Pancreas (tissue), 10 donors: ENCODE measurements at regions not wholly inside any gene's neighbourhood (a gene's known extent, or its start where the extent isn't known, plus 50 kb on each side); places are given as distances from the start of the nearest gene placed in this dataset.

Experiments used
- ATAC-seq, 4 donors: fragments of 200-7000 bp; cut with Tn5 transposase; one replicate each; pipeline versions ENCODE4 v1.8.0 to v1.9.1; 2020; ENCODE audit warnings: mild to moderate bottlenecking in 4 of 4, moderate library complexity in 4 of 4
- DNase-seq, 6 donors: peaks; one replicate each; pipeline ENCODE4 v3.0.0-alpha.2; 2020
- FAIRE-seq: peaks from 2 replicates; lab custom pipeline; 2012; peaks lifted over from hg19 to GRCh38; lab: Jason Lieb, UNC
- H3K27ac ChIP-seq, 4 donors: fragments of 200-600 bp; sonication (generic); 1 replicate in 3 of 4; 2 replicates in 1 of 4; pipeline versions ENCODE4 v1.5.0 to v1.8.0; 2020
- H3K27me3 ChIP-seq, 4 donors: fragments of 200-600 bp; one replicate each; pipeline ENCODE4 v1.8.0; 2021
- H3K36me3 ChIP-seq, 3 donors: fragments of 200-600 bp; sonication (generic) in 1 of 3; one replicate each; pipeline versions ENCODE4 v1.5.0 to v1.8.0; 2020 to 2021
- H3K4me1 ChIP-seq, 3 donors: fragments of 200-600 bp; one replicate each; pipeline ENCODE4 v1.8.0; 2021
- H3K4me3 ChIP-seq, 4 donors: fragments of 200-600 bp; sonication (generic) in 2 of 4; one replicate each; pipeline versions ENCODE4 v1.5.0 to v1.8.0; 2020 to 2021
- H3K9me3 ChIP-seq, 4 donors: fragments of 200-600 bp; one replicate each; pipeline ENCODE4 v1.8.0; 2021
- WGBS, 2 donors: extraction: QIAGEN DNeasy Blood & Tissue Kit; methylation state at CpG; one replicate each; pipeline ENCODE4 v1.1.7; 2013; 5-methylcytosine and 5-hydroxymethylcytosine counted together
- intact Hi-C, 3 donors: fragments of 100-400 bp; cut with DNase I; formaldehyde crosslinking; loops; one replicate each; pipeline versions ENCODE4 v1.11.1 to v1.14.2; 2022
- TF ChIP-seq, protein P1 (sequence below), 4 donors: fragments of 200-600 bp; sonication (generic) in 3 of 4; IDR thresholded peaks; one replicate each; pipeline versions ENCODE4 v1.5.0 to v1.8.0; 2021; ENCODE audit warnings: antibody characterized with exemption in 4 of 4
- donor health status: healthy with polysubstance abuse.
- donor health status: DM: no; HTN: no; CAD: no; lungs with moderate emphysema.
- donor health status: DM: no; HTN: no; CAD: no.
- donor health status: control.
- donor health status: control.
- donor health status: Bipolar disorder and iron deficiency.
- donor health status: DM: yes; HTN: yes; CAD: no.
- donor health status: DM: no; HTN: no; CAD: no.
- donor health status: DM: no; HTN: no; CAD: no.
- donor health status: DM: yes; HTN: yes; CAD: no.

DNA sequence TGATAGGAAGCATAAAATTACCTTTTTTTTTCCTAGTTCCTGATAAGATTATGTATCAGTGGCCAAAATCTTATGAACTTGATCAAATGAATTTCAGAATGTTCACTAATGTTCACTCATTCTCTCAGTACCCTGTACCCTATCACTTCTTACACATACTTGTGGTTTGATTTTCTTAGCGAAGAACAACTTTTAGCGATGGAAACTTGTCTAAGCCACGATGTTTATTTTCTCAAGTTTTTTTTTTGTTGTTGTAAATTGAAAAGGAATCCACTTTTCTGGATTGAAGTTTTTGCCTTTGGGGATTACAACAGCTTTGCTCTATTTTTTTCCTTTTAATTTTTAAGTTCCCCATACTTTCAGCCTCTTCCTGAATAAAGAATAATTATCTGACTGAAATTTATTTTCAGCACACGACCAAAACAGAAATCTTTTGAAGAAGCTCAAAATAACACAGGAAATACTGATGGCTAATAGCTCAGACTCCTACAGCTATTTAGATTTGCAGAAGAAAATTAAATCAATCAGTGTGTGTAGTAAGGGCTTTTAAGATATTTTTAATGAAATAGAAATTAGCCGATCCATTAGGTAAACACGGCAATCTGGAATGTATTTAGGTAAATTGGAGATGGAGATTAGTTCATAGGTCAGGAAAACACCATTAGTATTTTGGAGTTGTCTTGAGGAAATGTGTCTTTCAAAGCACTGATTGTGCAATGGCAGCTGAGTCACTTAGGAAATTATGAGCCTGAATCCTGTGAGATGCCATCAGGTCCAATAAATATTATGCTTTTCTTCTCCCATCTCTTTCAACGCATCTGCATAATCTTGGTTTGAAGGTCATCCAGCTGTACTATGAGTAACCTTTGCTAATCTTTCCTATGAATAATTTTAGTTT is 217.5 kb downstream of the GJA1 start:
- no peaks in the 10 kb centered on the region for H3K9me3 ChIP-seq
- no peaks in the 10 kb centered on the region for H3K4me1 ChIP-seq
- H3K27ac ChIP-seq = no peak overlapping the region
- no peak overlapping the region for H3K4me3 ChIP-seq
- intact Hi-C loops = no loop called here
- peak in 2 of 4 donors; percentile 27 to 62 for ATAC-seq
- WGBS, 2 donors = 57 to 68% methylated on average over 7 of the region's 7 CpGs
- H3K27me3 ChIP-seq = no peaks in the 10 kb centered on the region
- H3K36me3 ChIP-seq = no peaks in the 10 kb centered on the region
- no peak for FAIRE-seq
- TF ChIP-seq, protein P1, sequence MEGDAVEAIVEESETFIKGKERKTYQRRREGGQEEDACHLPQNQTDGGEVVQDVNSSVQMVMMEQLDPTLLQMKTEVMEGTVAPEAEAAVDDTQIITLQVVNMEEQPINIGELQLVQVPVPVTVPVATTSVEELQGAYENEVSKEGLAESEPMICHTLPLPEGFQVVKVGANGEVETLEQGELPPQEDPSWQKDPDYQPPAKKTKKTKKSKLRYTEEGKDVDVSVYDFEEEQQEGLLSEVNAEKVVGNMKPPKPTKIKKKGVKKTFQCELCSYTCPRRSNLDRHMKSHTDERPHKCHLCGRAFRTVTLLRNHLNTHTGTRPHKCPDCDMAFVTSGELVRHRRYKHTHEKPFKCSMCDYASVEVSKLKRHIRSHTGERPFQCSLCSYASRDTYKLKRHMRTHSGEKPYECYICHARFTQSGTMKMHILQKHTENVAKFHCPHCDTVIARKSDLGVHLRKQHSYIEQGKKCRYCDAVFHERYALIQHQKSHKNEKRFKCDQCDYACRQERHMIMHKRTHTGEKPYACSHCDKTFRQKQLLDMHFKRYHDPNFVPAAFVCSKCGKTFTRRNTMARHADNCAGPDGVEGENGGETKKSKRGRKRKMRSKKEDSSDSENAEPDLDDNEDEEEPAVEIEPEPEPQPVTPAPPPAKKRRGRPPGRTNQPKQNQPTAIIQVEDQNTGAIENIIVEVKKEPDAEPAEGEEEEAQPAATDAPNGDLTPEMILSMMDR (IDR thresholded peaks at IDR 0.05) = no peak
- no peak for DNase-seq

DNA sequence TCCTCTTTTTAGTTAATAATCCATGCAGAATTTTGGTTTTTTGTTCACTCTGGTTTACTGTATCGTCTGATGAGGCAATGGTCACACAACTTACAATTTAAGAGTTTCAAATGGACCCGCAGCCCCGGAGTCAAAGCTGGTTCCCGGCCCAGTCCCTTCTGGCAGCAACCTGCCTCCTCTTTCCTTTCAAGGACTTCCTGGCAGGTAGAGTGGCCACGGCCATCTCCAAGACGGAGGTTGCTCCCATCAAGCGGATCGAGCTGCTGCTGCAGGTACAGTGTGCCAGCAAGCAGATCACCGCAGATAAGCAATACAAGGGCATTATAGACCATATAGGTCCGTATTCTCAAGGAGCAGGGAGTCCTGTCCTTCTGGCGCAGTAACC is 218.2 kb downstream of the GJA1 start:
- H3K4me3 ChIP-seq = no peak overlapping the region
- no peaks in the 10 kb centered on the region for H3K9me3 ChIP-seq
- intact Hi-C loops = no loop called here
- ATAC-seq = no peak
- DNase-seq = no peak
- no peak overlapping the region for H3K27ac ChIP-seq
- WGBS, 2 donors = 83 to 86% methylated on average over 11 of the region's 11 CpGs
- no peaks in the 10 kb centered on the region for H3K4me1 ChIP-seq
- FAIRE-seq = no peak
- TF ChIP-seq, protein P1 (IDR thresholded peaks at IDR 0.05) = no peak
- H3K27me3 ChIP-seq = no peaks in the 10 kb centered on the region
- no peaks in the 10 kb centered on the region for H3K36me3 ChIP-seq

DNA sequence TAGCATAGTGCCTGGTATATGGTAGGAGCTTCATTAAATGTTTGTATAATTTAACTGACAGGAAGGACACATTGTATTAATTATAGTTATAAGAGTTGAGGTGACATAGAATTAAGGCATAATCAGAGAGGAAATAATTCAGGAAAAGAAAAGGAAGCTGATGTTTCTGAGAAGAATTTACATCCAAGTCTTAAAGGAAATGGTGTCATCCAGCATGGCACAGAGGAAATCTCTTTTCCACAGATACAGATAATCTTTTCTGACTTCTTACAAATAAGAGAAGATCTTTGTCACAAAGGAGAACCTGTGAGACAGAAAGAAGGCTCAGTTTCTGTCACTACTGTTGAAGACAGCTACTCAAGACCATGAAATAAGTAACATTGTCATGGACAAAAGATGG is 222.5 kb downstream of the GJA1 start:
- Histone ChIP-seq H3K27me3 (no peaks in the 10 kb centered on the region), H3K4me1 (no peaks in the 10 kb centered on the region), H3K9me3 (no peaks in the 10 kb centered on the region), H3K27ac (no peak overlapping the region), H3K36me3 (no peaks in the 10 kb centered on the region), H3K4me3 (no peak overlapping the region)
- no peak for ATAC-seq
- no peak for FAIRE-seq
- DNase-seq = no peak
- intact Hi-C loops = no loop called here
- TF ChIP-seq, protein P1 (IDR thresholded peaks at IDR 0.05) = no peak

DNA sequence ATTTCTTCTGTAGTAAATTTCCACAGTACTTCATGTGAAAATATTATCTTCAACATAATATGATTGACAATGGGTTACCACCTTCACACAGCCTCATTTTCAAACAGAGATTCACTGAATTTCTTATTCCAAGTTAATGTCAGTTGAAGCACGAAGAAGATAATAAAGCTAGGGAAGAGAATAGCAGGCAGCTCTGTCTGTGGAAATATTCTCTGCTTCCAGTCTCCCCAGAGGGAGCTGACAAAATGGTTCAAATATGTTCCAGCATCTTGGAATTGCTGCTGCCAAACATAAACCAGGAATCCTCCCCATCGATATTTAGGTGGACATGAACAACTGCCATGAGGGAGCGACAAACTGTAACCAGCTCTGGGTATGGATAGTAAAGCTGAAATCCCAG is 224.8 kb downstream of the GJA1 start:
- intact Hi-C loops = no loop called here
- Histone ChIP-seq H3K27me3 (no peaks in the 10 kb centered on the region), H3K27ac (no peak overlapping the region), H3K9me3 (no peaks in the 10 kb centered on the region), H3K36me3 (no peaks in the 10 kb centered on the region), H3K4me3 (no peak overlapping the region), H3K4me1 (no peaks in the 10 kb centered on the region)
- FAIRE-seq = no peak
- no peak for DNase-seq
- TF ChIP-seq, protein P1 (IDR thresholded peaks at IDR 0.05) = no peak
- 58 to 74% methylated on average over 3 of the region's 3 CpGs for WGBS, 2 donors
- ATAC-seq = no peak

DNA sequence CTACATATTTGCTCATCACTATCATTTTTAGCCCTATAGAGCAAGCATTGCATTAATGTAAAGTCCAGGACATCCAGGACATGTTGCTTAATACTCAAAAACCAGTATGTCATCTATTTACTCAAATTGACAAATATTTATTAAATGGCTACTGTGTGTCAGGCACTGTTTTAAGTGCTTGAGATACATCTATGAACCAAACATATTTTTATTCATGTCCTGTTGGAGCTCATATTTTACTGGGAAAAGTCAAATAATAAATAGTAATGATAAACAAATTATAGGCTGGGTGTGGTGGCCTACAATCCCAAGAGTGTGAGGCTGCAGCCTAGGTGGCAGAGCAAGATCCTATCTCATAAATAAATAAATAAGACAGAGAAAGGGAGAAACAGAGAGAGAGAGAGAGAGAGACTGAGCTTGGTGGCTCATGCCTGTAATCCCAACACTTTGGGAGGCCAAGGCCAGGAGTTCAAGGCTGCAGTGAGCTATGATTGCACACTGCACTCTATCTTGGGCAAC is 227.9 kb downstream of the GJA1 start:
- Histone ChIP-seq H3K27ac (no peak overlapping the region), H3K4me1 (no peaks in the 10 kb centered on the region), H3K9me3 (no peaks in the 10 kb centered on the region), H3K4me3 (no peak overlapping the region), H3K27me3 (no peaks in the 10 kb centered on the region), H3K36me3 (no peaks in the 10 kb centered on the region)
- intact Hi-C loops = no loop called here
- ATAC-seq (no peak), DNase-seq (no peak), FAIRE-seq (no peak)
- TF ChIP-seq, protein P1 (IDR thresholded peaks at IDR 0.05) = no peak
